Activated CD4-positive, CD25-positive, alpha-beta regulatory T cell treated with anti-CD3 and anti-CD28 coated beads, Interleukin-2, amount 50 U/mL, for 16 hours (primary cell): ENCODE measurements at regions not wholly inside any gene's neighbourhood (a gene's known extent, or its start where the extent isn't known, plus 50 kb on each side); places are given as distances from the start of the nearest gene placed in this dataset.

Experiments used
- DNase-seq: peaks from one replicate; pipeline ENCODE4 v3.0.0-alpha.2; 2020; ENCODE audit warnings: low read depth, low spot score

DNA sequence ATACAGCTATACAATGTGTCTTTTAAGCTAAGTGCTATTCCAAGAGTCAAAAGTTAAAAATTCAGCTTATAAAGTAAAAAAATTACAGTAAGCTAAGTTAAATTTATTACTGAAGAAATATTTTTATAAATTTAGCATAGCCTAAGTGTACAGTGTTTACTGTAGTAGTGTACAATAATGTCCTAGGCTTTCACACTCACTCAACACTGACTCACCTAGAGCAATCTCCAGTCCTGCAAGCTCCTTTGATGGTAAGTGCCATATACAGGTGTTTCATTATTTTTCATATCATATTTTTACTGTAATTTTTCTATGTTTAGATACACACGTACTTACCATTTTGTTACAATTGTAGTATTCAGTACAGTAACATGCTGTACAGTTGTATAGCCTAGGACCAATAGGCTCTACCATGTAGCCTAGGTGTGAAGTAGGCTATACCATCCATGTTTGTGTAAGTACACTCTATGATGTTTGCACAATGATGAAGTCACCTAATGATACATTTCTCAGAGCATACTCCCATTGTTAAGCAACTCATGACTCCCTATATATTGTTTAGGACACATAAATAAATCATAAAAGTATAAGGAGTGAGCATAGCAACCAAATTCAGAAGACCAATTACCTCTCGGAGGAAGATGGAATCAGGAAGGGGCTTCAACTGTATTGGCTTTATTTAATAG lies 165.1 kb upstream of the SLC30A5 start:
- DNase-seq: no peak

DNA sequence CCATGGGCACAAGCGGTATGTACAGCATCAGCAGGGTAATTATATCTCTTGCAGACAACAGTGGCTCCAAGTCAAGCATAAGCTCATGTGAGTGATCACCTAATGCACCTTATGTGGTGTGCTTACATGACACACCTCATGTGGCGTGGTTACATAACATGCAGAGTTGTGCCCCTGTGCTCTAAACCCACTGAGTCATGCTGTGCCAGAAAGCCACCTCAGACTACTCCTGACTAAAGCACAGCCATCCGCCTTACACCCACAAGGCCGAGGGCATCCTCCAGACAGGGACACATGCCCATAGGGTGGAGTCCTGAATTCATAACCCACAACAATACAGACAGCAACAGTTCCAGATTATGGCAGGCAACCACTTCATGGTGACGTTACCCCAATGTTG lies 163.7 kb upstream of the SLC30A5 start:
- DNase-seq: no peak

DNA sequence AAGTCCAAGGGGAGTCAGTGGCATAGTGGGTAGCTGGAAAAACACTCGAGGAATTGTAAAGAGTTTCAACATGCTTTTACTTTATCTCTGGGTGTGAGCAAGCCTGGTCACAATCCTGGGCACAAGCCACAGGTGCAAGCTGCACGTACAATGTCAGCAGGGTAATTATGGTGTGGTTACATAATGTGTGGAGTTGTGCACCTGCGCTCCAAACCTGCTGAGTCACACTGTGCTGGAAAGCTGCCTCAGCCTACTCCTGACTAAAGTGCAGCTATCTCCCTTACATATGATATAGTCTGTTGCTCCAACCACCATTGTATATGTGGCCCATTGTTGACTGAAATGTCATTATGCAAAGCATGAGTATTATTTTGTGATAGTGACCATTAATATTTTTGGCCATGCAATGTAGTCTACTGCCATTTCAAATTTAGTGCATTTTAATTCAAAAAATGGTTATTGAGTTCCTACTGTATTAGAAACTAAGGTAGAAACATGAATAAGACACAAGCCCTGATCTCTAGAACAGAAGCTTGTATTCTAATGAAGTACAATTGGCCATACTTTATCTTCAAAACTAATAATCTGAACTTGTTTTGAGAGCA lies 160.9 kb upstream of the SLC30A5 start:
- no peak for DNase-seq

DNA sequence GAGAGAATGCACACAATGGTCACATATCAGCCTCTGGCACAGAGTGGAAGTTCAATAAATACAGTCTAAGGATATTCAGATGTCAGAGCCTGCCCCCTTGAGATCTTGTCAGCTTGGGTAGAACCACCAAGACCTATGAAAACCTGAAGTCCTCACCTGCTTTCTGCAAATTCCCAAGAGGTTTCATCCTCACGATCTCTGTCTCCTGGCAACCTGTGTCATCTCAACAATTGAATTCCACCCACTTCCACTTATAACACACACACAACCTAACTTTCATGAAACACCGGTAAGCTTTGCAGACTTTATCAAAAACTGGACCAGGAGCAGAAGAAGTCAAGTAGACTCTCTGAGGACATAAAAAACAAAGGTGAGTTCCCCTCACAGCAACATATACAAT lies 151.6 kb upstream of the SLC30A5 start:
- no peak for DNase-seq

DNA sequence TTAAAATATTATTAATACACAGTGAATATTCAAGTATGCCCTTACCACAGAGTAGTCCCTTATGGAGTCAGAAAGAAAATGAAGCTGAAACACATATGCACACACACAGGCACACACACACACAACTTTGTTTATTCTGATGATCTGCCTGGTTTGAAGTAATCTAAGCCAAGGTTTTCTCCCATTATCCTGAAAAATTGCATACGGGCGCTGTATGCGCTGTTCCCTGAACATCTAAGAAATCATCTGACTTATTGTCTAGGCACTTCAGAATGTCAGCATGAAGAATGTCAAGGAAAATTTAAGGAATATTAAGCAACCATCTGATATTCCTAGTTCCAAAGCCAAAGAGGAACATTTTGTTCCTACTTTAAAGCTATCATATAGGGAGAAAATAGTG lies 147.1 kb upstream of the SLC30A5 start:
- DNase-seq: no peak

DNA sequence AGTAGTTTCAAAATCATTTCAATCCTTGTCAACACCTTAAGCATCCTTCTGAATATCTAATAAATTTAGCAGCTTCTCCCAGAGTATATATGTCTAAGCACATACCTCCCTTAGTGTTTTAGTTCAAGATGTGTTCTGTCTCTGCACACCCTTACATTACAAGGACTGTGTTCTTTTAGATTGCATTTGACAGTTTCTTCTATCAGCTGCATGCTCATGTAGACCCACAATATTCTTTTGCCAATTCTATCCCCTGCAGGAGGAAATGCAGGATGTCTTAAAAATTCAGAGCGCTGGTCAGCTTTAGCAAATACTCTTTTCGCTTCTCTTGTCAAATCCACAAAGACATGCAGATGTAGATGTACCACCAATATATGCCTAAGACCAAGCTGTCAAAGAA lies 145.8 kb upstream of the SLC30A5 start:
- no peak for DNase-seq

DNA sequence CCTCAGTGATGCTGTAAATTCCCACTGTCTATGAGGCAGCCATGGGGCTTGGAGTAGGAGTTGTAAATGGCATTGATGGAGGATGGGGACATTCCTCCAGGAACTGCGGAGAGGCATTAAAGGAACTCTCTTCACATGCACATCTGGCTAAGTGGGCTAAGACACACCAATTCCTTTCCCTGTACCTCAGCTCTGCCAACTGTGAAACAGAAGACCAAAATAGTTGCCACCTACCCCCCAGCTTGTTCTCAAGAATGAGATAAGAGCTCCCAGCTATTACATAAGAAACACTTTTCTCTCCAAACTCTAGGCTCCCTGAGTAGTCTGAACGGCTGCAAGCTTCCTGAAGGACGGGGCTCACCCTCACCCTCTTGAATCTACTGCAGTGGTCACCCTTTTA lies 144.6 kb upstream of the SLC30A5 start:
- DNase-seq: no peak

DNA sequence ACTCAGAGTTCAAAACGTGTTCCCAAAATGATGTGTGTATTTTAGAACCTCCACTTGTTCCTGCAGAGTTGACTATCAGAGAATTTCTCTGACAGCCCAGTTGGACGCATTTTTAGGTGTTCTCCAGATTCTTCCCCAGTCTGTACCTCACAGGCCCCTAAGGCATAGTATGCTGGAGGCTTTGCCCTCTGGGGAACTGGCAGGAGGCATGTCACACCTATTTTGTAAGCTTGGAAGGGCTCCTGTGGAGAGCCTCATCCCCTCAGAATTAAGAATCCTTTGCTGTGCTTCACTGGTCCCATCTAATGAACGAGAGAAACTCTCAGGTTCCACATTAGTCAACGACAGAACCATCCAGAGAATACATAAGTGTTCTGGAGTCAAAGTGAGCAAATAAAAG lies 144.1 kb upstream of the SLC30A5 start:
- no peak for DNase-seq

DNA sequence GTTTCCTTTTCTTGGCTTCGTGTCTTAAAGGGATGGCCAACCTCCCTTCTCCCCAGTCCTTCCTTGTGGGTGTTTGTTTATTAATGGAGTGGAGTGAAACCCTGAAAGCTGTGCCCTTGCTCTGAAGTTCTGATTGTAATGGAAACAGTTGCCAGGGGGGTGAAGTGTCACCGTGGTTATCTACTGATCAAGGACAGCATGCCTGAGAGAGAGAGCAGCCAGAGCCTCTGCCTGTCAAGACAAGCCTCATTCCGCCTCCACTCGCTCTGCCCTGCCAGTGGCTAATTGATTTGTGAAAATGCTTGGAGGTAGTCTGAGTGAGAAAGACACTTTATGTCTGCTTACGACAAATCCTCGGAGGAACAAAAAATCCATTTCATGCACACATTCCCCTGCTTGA lies 143.7 kb upstream of the SLC30A5 start:
- no peak for DNase-seq

DNA sequence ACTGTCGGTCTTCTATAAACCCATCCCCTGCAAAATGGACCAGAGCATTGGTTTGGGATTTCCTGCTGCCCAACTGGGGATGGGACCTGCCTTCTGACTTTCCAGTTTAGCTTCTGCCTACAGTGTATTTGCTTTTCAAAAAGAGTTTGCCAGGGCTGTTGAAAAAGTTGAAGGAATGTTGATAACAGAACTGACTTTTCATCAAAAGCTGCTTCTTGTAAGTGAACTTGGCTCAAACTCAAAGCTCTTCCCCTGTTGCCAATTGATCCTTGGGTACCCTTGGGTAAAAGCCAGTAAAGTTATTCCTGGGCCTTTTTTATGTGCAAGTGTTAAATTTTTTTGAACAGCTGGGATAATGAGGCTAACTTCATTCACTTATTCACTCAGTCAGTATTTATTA lies 142.9 kb upstream of the SLC30A5 start:
- no peak for DNase-seq

DNA sequence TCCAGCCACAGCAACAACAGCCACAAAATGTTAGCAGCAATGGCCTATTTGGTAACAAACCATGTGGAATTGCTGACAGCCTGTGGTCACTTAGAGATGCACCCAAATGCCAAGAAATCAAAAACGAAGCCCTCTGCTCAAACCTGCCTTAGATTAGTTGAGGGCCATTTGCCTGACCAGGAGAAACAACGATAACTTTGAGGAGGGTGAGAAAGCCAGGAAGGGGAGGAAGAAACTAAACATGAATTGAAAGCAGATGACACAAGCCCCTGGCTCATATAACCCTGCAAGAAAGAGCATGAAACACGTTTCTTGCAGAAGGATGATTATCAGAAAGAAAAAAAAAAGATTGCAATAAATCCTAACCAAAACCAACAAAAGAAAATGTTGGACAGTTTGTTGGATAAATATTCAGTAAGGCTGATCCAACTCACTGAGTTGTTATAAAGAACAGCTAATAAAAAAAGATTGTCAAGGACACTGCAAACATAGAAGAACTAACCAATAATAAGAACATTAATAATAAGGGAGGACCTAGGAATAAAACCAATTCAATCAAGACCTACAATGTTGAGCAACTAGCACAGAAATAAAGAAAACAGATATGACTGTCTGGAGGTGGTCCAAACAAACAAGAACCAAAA lies 140.5 kb upstream of the SLC30A5 start:
- no peak for DNase-seq

DNA sequence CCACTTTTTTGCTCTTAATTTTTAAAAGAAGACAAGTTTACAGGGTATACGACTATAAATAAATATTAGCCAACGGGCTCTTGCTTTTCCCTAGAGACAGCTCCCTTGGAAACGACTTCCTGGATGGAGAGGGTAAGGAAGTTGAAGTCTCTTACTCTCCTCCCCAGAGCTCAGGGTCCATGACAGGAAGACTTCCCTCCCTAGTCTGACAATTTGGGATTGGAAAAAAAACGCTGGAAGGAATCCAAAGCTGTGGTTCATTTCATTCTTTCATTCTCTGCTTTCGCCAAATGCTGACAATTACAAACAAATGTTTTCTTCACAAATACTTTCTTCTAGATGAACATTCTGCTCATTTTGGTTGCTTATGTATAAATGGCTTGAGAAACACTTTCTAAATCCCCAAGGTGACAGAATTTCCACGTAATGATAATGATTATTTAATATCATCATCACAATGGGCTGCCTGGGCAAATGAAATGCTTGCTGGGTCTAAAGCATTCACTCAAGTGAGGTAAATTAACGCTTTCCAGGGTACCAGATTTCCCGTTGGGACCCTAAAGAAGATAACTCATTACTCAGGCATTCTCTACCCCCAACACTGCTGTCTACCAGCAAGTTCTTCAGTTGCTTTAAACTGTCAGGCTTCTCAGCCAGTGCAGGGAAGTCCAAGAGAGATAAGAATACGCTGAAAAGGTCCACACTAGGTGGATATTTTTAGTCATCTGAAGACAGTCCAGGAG lies 139.8 kb upstream of the SLC30A5 start:
- DNase-seq: no peak

DNA sequence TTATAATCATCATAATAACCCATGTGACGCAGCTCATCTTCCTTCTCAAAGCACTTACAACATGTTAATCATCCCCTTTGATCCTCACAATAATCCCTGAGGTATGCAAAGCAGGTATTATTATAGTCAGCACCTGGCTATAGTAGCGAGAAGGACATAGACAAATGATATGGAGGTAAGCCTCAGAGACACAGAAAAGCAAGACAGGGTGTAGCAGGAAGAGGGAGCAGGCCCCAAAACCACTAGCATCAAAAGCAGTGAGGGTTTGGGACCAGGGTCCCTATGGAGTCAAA lies 139.2 kb upstream of the SLC30A5 start:
- DNase-seq: no peak

DNA sequence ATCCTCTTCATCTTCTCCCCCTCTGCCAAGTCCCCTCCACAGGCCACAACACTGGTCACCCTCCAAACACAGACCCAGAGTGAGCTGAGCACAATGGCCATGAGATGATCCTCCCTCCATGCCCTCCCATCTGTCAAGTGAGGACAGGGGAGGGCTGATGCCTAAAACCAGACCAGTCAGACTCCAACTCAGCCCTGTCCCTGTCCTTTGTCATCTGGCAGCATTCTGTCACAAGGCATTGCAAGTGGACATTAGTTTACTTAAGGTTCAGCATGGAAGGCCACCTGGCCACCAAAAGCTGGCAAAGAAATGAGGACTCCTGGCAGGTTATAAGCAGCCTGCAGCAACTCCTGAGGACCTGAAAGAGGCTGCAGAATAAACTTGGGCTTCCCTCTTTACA lies 136.2 kb upstream of the SLC30A5 start:
- DNase-seq: no peak

DNA sequence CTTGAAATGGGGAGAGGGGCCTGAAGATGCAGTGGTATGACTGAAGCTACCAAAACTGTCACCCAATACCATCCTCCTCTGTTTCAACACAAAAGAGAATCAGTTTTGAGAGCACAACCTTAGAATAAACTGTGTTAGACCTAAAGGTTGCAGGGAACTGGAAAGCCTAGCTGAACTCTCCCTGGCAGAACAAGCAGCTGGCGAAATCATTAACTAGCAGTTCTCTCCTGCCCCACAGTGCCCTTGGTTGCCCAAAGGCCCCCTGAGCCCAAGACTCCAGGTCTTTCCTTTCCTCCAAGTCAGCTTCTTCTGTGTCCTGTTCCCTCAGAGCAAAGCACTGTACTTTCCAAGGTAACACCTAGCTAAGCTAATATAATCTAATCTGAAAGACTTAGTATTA lies 135.4 kb upstream of the SLC30A5 start:
- no peak for DNase-seq

DNA sequence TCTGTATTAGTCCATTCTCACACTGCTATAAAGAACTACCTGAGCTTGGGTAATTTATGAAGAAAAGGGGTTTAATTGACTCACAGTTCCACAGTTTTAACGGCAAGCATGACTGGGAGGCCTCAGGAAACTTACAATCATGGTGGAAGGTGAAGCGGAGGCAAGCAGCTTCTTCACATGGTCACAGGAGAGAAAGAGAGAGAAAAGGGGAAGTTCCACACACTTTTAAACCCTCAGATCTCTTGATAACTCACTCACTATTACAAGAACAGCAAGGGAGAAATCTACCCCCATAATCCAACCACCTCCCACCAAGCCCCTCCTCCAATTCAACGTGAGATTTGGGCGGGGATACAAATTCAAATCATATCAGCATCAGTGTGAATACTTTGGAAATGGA lies 133.4 kb upstream of the SLC30A5 start:
- DNase-seq: no peak

DNA sequence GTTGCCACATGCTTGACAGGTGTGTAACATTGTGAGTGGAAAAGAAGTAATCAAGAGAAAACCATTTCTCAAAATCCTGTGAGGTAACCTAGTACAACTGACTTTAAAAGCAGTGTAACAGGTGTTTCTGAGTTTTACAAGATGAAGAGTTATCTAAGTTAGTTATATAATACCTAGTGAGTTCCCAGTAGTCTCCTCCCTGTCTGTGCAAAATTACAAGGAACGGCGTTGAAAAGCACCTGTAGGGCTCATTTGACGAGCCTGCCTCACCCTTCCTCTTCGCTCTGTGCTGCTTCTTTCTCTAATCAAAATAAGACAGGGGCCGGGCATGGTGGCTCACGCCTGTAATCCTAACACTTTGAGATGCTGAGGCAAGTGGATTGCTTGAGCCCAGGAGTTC lies 132.9 kb upstream of the SLC30A5 start:
- DNase-seq: no peak

DNA sequence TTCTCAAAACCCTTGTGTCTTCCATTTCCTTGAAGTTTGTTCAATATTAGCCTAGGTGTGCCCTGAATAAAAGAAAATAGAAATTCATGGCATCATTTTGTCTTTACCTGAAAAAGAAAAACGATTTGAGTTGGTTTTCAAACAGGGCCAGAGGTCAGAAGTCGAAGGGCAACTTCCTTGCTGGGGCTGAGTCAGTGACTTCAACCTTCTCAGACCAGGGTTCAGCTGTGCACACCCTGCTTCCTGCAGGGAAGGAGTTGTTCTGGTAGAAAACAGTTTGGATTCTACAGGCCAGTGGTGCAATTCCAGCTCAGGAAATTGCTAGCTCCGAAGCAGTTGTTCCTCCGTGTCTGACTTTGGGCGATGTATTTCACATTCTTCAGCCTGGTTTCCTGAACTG lies 132.1 kb upstream of the SLC30A5 start:
- DNase-seq: no peak

DNA sequence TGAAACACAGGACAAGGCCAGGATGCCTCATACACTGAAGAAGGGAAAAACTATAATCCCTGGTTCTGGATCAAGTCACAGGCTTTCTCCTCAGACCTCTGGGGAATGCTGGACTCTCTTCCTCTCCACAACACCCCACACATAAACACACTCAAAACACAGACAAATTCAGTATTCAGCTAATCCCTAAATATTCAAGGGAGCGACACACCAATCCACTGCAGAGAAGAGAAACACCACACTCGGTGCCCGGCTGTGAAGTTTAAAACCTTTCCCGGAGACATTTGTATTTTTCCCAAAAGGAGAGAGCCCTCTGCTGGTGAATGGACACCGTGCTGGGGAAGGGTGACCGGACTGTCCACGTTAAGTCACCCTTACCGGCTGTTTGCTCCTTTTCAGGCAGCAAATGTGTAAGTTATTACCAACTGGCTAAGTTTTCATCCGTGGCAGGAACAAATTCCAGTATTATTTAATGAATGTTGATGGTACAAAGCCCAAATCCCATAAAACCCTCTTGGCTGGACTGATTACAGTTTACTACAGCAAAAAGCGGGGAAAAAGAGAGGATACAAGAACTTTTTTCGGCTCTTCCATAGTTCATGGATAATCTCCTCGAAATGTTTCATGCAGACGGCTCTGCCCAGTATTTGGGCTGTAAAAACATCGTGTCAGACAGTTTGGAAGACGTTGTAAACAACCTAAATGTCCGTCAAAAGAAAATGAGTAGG lies 130.9 kb upstream of the SLC30A5 start:
- DNase-seq: no peak

DNA sequence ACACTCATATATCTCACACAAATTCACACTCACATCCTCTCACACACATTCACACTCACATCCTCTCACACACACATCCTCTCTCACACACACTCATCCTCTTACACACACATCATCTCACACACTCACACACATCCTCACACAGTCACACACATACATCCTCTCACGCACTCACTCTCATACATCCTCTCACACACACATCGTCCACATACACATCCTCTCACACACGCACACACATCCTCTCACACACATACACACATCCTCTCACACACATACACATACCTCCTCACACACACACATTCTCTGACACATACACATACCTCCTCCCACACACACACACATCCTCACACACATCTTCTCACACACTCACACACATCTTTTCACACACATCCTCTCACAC lies 129.1 kb upstream of the SLC30A5 start:
- DNase-seq: no peak

DNA sequence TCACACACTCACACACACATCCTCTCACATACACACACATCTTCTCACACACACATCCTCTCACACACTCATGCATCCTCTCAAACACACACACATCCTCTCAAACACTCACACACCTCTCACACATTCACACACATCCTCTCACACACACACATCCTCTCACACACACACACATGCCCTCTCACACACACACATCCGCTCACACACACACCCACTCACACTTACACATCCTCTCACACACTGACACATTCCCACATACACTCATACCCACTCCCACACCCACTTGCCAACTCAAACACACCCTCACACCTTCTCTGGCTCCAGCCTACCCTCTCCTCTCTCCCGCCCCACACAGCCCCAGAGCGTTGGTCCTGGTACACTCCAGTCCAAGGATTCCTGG lies 127.9 kb upstream of the SLC30A5 start:
- no peak for DNase-seq

DNA sequence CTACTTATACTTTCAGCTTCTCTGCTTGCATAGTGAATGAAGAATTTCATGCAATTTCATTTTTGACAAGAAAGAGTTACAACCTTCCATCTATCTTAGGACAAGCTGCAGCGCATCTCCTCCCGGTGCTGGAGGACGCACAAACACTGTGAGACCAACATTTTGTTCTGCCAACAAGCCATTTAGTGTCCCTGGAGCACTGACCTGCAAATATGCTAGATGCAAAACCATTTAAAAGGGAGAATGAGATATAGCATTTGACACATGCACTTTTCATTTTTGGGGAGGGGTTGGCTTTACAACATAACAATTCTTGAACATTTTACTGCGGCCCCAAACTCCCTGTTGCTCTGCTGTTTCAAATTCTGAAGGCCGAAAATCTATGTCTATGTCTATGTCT lies 127.2 kb upstream of the SLC30A5 start:
- no peak for DNase-seq
